ELR (cell line): ENCODE measurements at regions not wholly inside any gene's neighbourhood (a gene's known extent, or its start where the extent isn't known, plus 50 kb on each side); places are given as distances from the start of the nearest gene placed in this dataset.

Source experiments
- DNase-seq: peaks from one replicate; pipeline ENCODE4 v3.0.0-alpha.2; 2015; ENCODE audit warnings: low read depth

GRCh38 chr2:207289295-207290018, 123.7 kb upstream of the KLF7 start:
- no peak for DNase-seq

GRCh38 chr2:207290833-207291624, 125.3 kb upstream of the KLF7 start:
- DNase-seq: no peak

GRCh38 chr2:207291625-207292252, 126.0 kb upstream of the KLF7 start:
- DNase-seq: no peak

GRCh38 chr2:207296265-207296948, 130.7 kb upstream of the KLF7 start:
- DNase-seq: no peak

- DNase-seq: no peak
These were observed 135.1 kb upstream of the KLF7 start for GRCh38 chr2:207300817-207301216.

GRCh38 chr2:207304761-207305160, 139.0 kb upstream of the KLF7 start:
- no peak for DNase-seq

GRCh38 chr2:207308519-207309224, 142.9 kb upstream of the KLF7 start:
- no peak for DNase-seq

- DNase-seq: peak; percentile 97
These were observed 145.7 kb upstream of the KLF7 start for GRCh38 chr2:207311316-207312005.

- no peak for DNase-seq
These were observed 146.2 kb upstream of the KLF7 start for GRCh38 chr2:207312006-207312356.

GRCh38 chr2:207313947-207314346, 148.2 kb upstream of the KLF7 start:
- no peak for DNase-seq

GRCh38 chr2:207315131-207315530, 149.4 kb upstream of the KLF7 start:
- DNase-seq: peak; percentile 28

GRCh38 chr2:207316484-207316883, 150.7 kb upstream of the KLF7 start:
- DNase-seq: no peak

- DNase-seq: no peak
These were observed 151.2 kb upstream of the KLF7 start for GRCh38 chr2:207316906-207317305.

- DNase-seq: peak; percentile 39
These were observed 151.7 kb upstream of the KLF7 start for GRCh38 chr2:207317378-207317984.

- DNase-seq: no peak
These were observed 152.5 kb upstream of the KLF7 start for GRCh38 chr2:207318181-207318628.

- no peak for DNase-seq
These were observed 153.6 kb upstream of the KLF7 start for GRCh38 chr2:207319316-207319715.

- no peak for DNase-seq
These were observed 154.8 kb upstream of the KLF7 start for GRCh38 chr2:207320381-207321159.

- no peak for DNase-seq
These were observed 155.8 kb upstream of the KLF7 start for GRCh38 chr2:207321514-207321913.

GRCh38 chr2:207324001-207324400, 158.3 kb upstream of the KLF7 start:
- DNase-seq: no peak

GRCh38 chr2:207327513-207327912, 161.8 kb upstream of the KLF7 start:
- DNase-seq: no peak
